Mesodermal cell (in vitro differentiated cells): ENCODE measurements at regions not wholly inside any gene's neighbourhood (a gene's known extent, or its start where the extent isn't known, plus 50 kb on each side); places are given as distances from the start of the nearest gene placed in this dataset.
"Not testable (repeated sequence)": the region's sequence is repeated elsewhere in the genome, so short reads cannot be mapped to it uniquely, and the experiment has no call there.

ENCODE experiments used
- H3K27ac ChIP-seq: 2 replicates; pipeline ENCODE4 v1.7.0; 2013; ENCODE audit warnings: mild to moderate bottlenecking, low read depth, low read length, moderate library complexity; ENCODE audit not compliant: severe bottlenecking
- H3K36me3 ChIP-seq: 2 replicates; pipeline ENCODE4 v1.7.1; 2013; ENCODE audit warnings: mild to moderate bottlenecking, low read length, moderate library complexity; ENCODE audit not compliant: control insufficient read depth, insufficient read depth
- H3K4me1 ChIP-seq: one replicate; pipeline ENCODE4 v1.7.1; 2013; ENCODE audit warnings: mild to moderate bottlenecking, low read length; ENCODE audit not compliant: insufficient read depth, control insufficient read depth, poor library complexity, severe bottlenecking
- H3K4me3 ChIP-seq: 2 replicates; pipeline ENCODE4 v1.7.0; 2013; ENCODE audit warnings: low read length, control low read depth, mild to moderate bottlenecking; ENCODE audit not compliant: insufficient read depth, poor library complexity, severe bottlenecking; ENCODE audit errors: extremely low read depth
- H3K9me3 ChIP-seq: 2 replicates; pipeline ENCODE4 v1.7.1; 2013; ENCODE audit warnings: mild to moderate bottlenecking, low read length, moderate library complexity; ENCODE audit not compliant: control insufficient read depth
- WGBS, 2 experiments: methylation state at CpG; one replicate each; pipeline ENCODE4 v1.1.5; 2013; ENCODE audit warnings: missing lambda C conversion rate in 2 of 2; ENCODE audit not compliant: insufficient coverage in 2 of 2; 5-methylcytosine and 5-hydroxymethylcytosine counted together

- H3K36me3 ChIP-seq, H3K4me1 ChIP-seq, H3K27ac ChIP-seq, H3K4me3 ChIP-seq, H3K9me3 ChIP-seq: not testable (repeated sequence)
- 55 to 62% methylated on average over 3 to 4 of the region's 4 CpGs for WGBS, 2 experiments
Observed at GRCh38 chr10:27347827-27348207, 107.2 kb upstream of the ACBD5 start.

GRCh38 chr10:27345455-27345920, 104.9 kb upstream of the ACBD5 start:
- 56 to 75% methylated on average over 1 to 2 of the region's 4 CpGs for WGBS, 2 experiments

GRCh38 chr10:27344568-27345454, 104.2 kb upstream of the ACBD5 start:
- Histone ChIP-seq H3K27ac (no peak overlapping the region), H3K9me3 (no peaks in the 10 kb centered on the region), H3K4me1 (no peaks in the 10 kb centered on the region), H3K4me3 (no peak overlapping the region), H3K36me3 (no peaks in the 10 kb centered on the region)
- WGBS, 2 experiments = 55 to 73% methylated on average over 2 of the region's 8 CpGs

More at GRCh38 chr10:27345455-27345920, 104.9 kb upstream of the ACBD5 start:
- no peak overlapping the region for H3K27ac ChIP-seq
- H3K4me1 ChIP-seq = no peaks in the 10 kb centered on the region
- H3K4me3 ChIP-seq = no peak overlapping the region
- no peaks in the 10 kb centered on the region for H3K9me3 ChIP-seq
- no peaks in the 10 kb centered on the region for H3K36me3 ChIP-seq

- H3K27ac ChIP-seq = no peak overlapping the region
- no peak overlapping the region for H3K4me3 ChIP-seq
- H3K4me1 ChIP-seq = no peaks in the 10 kb centered on the region
- WGBS, 2 experiments = 90% methylated on average over 2 of the region's 3 CpGs
- H3K36me3 ChIP-seq = no peaks in the 10 kb centered on the region
- H3K9me3 ChIP-seq = no peaks in the 10 kb centered on the region
Observed at GRCh38 chr10:27341001-27341400, 100.4 kb upstream of the ACBD5 start.

- not testable (repeated sequence) for H3K27ac ChIP-seq, H3K9me3 ChIP-seq, H3K4me3 ChIP-seq, H3K4me1 ChIP-seq, H3K36me3 ChIP-seq
- WGBS, 2 experiments = 93% methylated on average over 2 of the region's 3 CpGs; no CpG with 5 or more reads in 1 of the 2 experiments
Observed at GRCh38 chr10:27335246-27335645, 94.6 kb upstream of the ACBD5 start.

GRCh38 chr10:27330074-27330473, 89.5 kb upstream of the ACBD5 start:
- Histone ChIP-seq H3K9me3 (no peaks in the 10 kb centered on the region), H3K36me3 (no peaks in the 10 kb centered on the region), H3K4me3 (no peak overlapping the region), H3K27ac (no peak overlapping the region), H3K4me1 (no peaks in the 10 kb centered on the region)
- 89 to 100% methylated on average over 1 to 2 of the region's 3 CpGs for WGBS, 2 experiments

- Histone ChIP-seq H3K36me3 (no peaks in the 10 kb centered on the region), H3K4me1 (no peaks in the 10 kb centered on the region), H3K27ac (no peak overlapping the region), H3K4me3 (no peak overlapping the region), H3K9me3 (no peaks in the 10 kb centered on the region)
- 86 to 100% methylated on average over 1 of the region's 1 CpG for WGBS, 2 experiments
Observed at GRCh38 chr10:27328946-27329345, 88.3 kb upstream of the ACBD5 start.

GRCh38 chr10:27326748-27327147, 86.2 kb upstream of the ACBD5 start:
- no CpG with 5 or more reads among the region's 5 CpGs for WGBS, 2 experiments
- H3K9me3 ChIP-seq, H3K36me3 ChIP-seq, H3K4me1 ChIP-seq, H3K4me3 ChIP-seq, H3K27ac ChIP-seq: not testable (repeated sequence)

GRCh38 chr10:27319752-27320431, 79.3 kb upstream of the ACBD5 start:
- peak overlapping the region; percentile 23 for H3K4me3 ChIP-seq
- 49 to 61% methylated on average over 27 to 31 of the region's 44 CpGs for WGBS, 2 experiments
- H3K4me1 ChIP-seq = no peaks in the 10 kb centered on the region
- no peaks in the 10 kb centered on the region for H3K36me3 ChIP-seq
- no peak overlapping the region for H3K27ac ChIP-seq
- H3K9me3 ChIP-seq = no peaks in the 10 kb centered on the region

- not testable (repeated sequence) for H3K4me3 ChIP-seq, H3K9me3 ChIP-seq, H3K27ac ChIP-seq, H3K36me3 ChIP-seq, H3K4me1 ChIP-seq
- 100% methylated on average over 1 to 4 of the region's 5 CpGs for WGBS, 2 experiments
Observed at GRCh38 chr10:27319139-27319538, 78.5 kb upstream of the ACBD5 start.

GRCh38 chr10:27315082-27315481, 74.5 kb upstream of the ACBD5 start:
- not testable (repeated sequence) for H3K4me3 ChIP-seq, H3K27ac ChIP-seq, H3K36me3 ChIP-seq, H3K4me1 ChIP-seq, H3K9me3 ChIP-seq
- WGBS, 2 experiments = 80 to 86% methylated on average over 1 to 2 of the region's 2 CpGs
